ENCODE measurements at regions not wholly inside any gene's neighbourhood (a gene's known extent, or its start where the extent isn't known, plus 50 kb on each side); places are given as distances from the start of the nearest gene placed in this dataset.

GRCh38 chr18:8889489-8889888 is 184.1 kb downstream of the MTCL1 start:
- ATAC-seq = no peak
- DNase-seq (ENCODE audit: extremely low read depth in 1 of 4, low spot score in 3 of 4) = no peak
- intact Hi-C loops (cut with micrococcal nuclease) = loop anchor here (10.0 kb wide), 1 partner anchor 235 kb away; no protein-coding TSS in a partner anchor
- 77% methylated on average over 2 of the region's 2 CpGs for WGBS (ENCODE audit: insufficient coverage, low coverage, missing lambda C conversion rate)
- CTCF ChIA-PET (ENCODE audit: low intra/inter-chr PET ratio) = no interaction called here
- Histone ChIP-seq H3K79me2 (ENCODE audit: control insufficient read depth, insufficient read depth, low read length) (no peaks in the 10 kb centered on the region), H3K4me1 (replicated peaks in 1 of 2; ENCODE audit: control insufficient read depth in 2 of 2, insufficient read depth in 2 of 2, low read length in 2 of 2) (peaks cover 6 to 27% of the 10 kb centered on the region in 2 experiments; a peak in 4 of 5 replicates), H3K4me2 (ENCODE audit: insufficient read depth, low read length) (no peak overlapping the region), H3K4me3 (no peak overlapping the region), H2AFZ (ENCODE audit: low read depth, low read length) (peak overlapping the region; percentile 29), H3K9me1 (ENCODE audit: control insufficient read depth, insufficient read depth, low read length) (no peaks in the 10 kb centered on the region), H3K9ac (ENCODE audit: insufficient read depth in 1 of 2, low read depth in 2 of 2, low read length in 2 of 2) (no peak overlapping the region), H3K27me3 (ENCODE audit: control insufficient read depth in 2 of 2, insufficient read depth in 2 of 2, low read length in 2 of 2) (no peaks in the 10 kb centered on the region), H3K9me3 (replicated peaks; ENCODE audit: control insufficient read depth, insufficient read depth, low read depth, low read length) (no peaks in the 10 kb centered on the region; the same call in none of the 2 replicates), H4K20me1 (replicated peaks; ENCODE audit: control insufficient read depth, insufficient read depth, low read length) (no peaks in the 10 kb centered on the region), H3K27ac (ENCODE audit: extremely low read depth, low read depth, low read length) (no peak overlapping the region), H3K36me3 (ENCODE audit: control insufficient read depth, insufficient read depth, low read length) (no peaks in the 10 kb centered on the region)
- POLR2A ChIA-PET = interaction anchor here (0.6 kb wide), 1 partner anchor 187 kb away, joined by 3 read pairs; no protein-coding TSS in a partner anchor
- FAIRE-seq = no peak
- BruUV-seq (replicated peaks) = no TSS peak
- in situ Hi-C loops (cut with MboI) = no loop called here
- TF ChIP-seq RFX5 (IDR thresholded peaks at IDR 0.05; ENCODE audit: low read depth, low read length) = no peak
- TF ChIP-seq ZNF316 (IDR thresholded peaks at IDR 0.05) = peak; percentile 88
- peak; percentile 63 for TF ChIP-seq MAFF (IDR thresholded peaks at IDR 0.05; ENCODE audit: low read length)
- peak; percentile 35; the same call in 1 of the 2 replicates for TF ChIP-seq MAFK (IDR thresholded peaks at IDR 0.05; ENCODE audit: low read length)
- peak; percentile 85 for TF ChIP-seq C11orf30 (IDR thresholded peaks at IDR 0.05; ENCODE audit: low read depth)
- TF ChIP-seq TAF1 (IDR thresholded peaks at IDR 0.05; ENCODE audit: control insufficient read depth, extremely low read depth, insufficient read depth, low read length, severe bottlenecking) = no peak
- peak; percentile 61 for TF ChIP-seq MAFG (tag; conservative IDR thresholded peaks at IDR 0.05)
- TF ChIP-seq CC2D1A (IDR thresholded peaks at IDR 0.05) = no peak

All from K562 (cell line).